ENCODE measurements at regions not wholly inside any gene's neighbourhood (a gene's known extent, or its start where the extent isn't known, plus 50 kb on each side); places are given as distances from the start of the nearest gene placed in this dataset.

DNA sequence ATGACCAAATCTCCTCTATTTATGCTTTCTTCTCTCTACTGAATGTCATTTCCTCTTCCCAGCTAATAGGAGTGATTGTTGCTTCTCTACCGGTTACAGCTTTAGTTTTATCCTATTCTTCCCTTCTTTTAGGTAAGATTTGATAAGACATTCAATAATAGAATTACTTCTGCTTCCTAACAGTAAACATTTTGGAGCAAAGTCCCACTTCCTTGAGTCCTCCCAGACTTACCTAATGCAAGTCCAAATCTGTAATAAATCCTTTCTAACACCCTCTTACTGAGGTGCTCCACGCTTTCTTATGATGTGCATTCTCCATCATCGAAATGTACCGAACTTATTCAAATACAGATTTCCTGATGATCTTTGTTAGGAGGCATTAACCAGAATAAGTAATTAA, 79.2 kb upstream of the GPM6A start:
- ChIA-PET CTCF (interaction anchor here (0.7 to 1.6 kb wide), 7 partner anchors 23 to 332 kb away, joined by 3 to 5 read pairs (median 3); no protein-coding TSS in a partner anchor), POLR2A (no interaction called here)
- DNase-seq (ENCODE audit: extremely low spot score): no peak
- TF ChIP-seq, protein P1, sequence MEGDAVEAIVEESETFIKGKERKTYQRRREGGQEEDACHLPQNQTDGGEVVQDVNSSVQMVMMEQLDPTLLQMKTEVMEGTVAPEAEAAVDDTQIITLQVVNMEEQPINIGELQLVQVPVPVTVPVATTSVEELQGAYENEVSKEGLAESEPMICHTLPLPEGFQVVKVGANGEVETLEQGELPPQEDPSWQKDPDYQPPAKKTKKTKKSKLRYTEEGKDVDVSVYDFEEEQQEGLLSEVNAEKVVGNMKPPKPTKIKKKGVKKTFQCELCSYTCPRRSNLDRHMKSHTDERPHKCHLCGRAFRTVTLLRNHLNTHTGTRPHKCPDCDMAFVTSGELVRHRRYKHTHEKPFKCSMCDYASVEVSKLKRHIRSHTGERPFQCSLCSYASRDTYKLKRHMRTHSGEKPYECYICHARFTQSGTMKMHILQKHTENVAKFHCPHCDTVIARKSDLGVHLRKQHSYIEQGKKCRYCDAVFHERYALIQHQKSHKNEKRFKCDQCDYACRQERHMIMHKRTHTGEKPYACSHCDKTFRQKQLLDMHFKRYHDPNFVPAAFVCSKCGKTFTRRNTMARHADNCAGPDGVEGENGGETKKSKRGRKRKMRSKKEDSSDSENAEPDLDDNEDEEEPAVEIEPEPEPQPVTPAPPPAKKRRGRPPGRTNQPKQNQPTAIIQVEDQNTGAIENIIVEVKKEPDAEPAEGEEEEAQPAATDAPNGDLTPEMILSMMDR (IDR thresholded peaks at IDR 0.05; ENCODE audit: control extremely low read depth, extremely low read depth, low read depth, missing control alignments): no peak

DNA sequence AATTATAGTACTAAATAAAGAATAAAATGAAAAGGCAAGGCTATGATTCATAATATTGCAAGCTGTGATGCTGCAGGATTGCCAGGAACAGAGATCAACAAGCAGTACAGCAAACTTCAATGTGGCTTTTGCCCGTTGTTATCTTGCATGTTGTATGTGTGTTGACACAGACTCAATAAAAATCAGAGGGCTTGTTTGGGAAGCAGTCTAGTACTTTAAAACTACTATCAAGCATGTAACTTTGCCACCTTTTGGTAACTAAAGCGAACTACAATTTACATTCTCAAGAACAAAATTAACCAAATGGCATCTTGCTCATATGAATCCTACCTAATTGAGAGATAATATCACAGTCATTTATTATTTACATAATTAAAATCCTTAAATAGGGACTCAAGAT, 79.8 kb upstream of the GPM6A start:
- CTCF ChIA-PET: interaction anchor here (0.7 to 1.6 kb wide), 7 partner anchors 23 to 333 kb away, joined by 3 to 5 read pairs (median 3); no protein-coding TSS in a partner anchor
- POLR2A ChIA-PET: no interaction called here
- DNase-seq (ENCODE audit: extremely low spot score): peak; percentile 10
- TF ChIP-seq, protein P1 (IDR thresholded peaks at IDR 0.05; ENCODE audit: control extremely low read depth, extremely low read depth, low read depth, missing control alignments): peak; percentile 28

DNA sequence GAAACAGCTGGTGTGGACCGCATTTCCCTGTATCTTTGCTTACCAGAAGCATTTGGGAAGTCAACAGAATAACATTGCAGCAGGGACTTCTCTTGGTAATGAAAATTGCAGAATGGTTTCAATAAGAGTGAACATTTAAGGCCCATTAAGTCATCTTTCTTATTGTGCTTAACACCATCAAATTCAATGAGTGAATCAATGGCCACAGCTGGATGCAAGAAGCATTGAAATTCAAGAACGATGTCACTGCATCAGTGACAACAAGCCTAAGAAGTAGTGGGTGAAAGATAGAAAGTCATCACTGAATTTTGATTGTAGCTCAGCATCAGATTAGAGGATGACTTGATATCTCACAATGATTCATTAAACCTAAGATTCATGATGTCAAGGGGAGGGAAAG, 93.9 kb upstream of the GPM6A start:
- TF ChIP-seq, protein P1 (IDR thresholded peaks at IDR 0.05; ENCODE audit: control extremely low read depth, extremely low read depth, low read depth, missing control alignments): no peak
- ChIA-PET POLR2A (no interaction called here), CTCF (no interaction called here)
- DNase-seq (ENCODE audit: extremely low spot score): no peak

DNA sequence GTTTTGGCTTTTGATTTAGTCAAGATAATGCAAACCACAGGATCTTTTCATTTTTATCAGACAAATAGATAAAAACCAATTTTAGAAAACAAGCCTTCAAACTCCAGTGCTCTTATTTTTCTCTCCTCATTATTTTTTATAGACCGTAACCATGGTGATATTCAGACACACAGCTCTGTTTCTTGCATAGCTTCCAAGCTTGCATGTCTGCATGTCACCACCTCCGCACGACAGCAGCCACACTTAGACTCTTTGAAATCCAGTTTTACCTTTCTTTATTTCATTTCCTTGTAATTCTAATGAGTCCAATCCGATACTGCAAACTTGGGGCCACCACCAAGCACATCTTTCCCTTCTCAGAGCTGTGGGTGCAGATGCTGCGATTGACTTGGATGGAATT, 94.3 kb upstream of the GPM6A start:
- ChIA-PET POLR2A (no interaction called here), CTCF (no interaction called here)
- no peak for DNase-seq (ENCODE audit: extremely low spot score)
- TF ChIP-seq, protein P1 (IDR thresholded peaks at IDR 0.05; ENCODE audit: control extremely low read depth, extremely low read depth, low read depth, missing control alignments): no peak

DNA sequence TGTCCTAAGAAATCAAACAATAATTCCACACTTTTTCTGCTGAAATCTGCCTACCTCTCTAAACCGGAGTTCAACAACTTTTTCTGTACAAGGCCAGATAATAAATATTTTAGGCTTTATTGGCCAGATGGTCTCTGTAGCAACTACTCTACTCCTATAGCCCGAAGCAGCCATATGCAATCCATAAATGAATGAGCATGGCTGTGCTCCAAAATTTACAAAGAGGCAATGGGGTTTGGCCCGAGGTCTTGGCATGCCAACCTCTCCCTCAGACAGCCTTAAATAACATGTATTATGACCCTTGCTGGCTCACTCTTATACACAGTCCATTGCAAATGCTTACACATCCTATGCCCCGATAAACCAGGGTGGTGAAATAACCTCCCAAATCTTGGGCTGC, 98.6 kb upstream of the GPM6A start:
- DNase-seq (ENCODE audit: extremely low spot score): no peak
- ChIA-PET CTCF (interaction anchor here (1.1 to 1.7 kb wide), 2 partner anchors 8 kb away, joined by 3 to 5 read pairs; no protein-coding TSS in a partner anchor), POLR2A (no interaction called here)
- TF ChIP-seq, protein P1 (IDR thresholded peaks at IDR 0.05; ENCODE audit: control extremely low read depth, extremely low read depth, low read depth, missing control alignments): no peak

DNA sequence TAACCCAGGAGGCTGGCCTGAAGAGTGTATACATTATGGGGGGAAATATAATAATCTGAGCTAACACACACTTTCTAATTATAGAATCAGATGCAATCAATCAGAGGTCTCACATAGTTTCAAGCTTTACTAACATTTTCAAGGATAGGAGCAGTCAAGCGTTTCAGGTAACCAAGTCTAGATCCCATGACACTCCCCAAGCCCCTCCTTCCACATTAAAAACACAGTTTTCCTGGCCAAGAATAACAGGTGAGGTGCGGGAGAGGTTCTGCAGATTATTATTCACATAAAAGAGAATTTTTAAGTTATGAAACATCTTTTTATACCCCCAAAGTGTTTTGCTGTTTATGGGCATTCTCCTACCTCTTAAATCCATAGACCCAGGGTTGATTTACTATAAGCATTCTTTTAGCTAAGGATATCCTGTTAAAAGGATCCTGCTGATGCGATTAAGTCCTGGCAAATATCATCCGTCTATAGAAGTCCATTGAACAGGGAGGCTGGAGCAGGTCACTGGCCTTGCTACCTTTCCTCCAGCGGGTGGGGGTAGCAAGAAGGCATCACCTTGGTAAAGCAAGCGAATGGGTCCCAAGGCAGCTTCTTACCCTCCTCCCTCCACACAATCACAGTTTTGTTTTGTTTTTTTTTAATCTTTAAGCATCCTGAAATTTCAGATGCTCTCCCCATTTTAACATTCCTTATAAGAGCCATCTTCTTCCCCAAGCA, 104.7 kb upstream of the GPM6A start:
- CTCF ChIA-PET: interaction anchor here (1.6 to 2.8 kb wide), 2 partner anchors 12 to 14 kb away, joined by 3 to 8 read pairs; no protein-coding TSS in a partner anchor
- POLR2A ChIA-PET: no interaction called here
- no peak for DNase-seq (ENCODE audit: extremely low spot score)
- TF ChIP-seq, protein P1 (IDR thresholded peaks at IDR 0.05; ENCODE audit: control extremely low read depth, extremely low read depth, low read depth, missing control alignments): no peak
